HG03565 (cell line): ENCODE measurements at regions not wholly inside any gene's neighbourhood (a gene's known extent, or its start where the extent isn't known, plus 50 kb on each side); places are given as distances from the start of the nearest gene placed in this dataset.

ENCODE experiments used
- ATAC-seq: cut with Tn5 transposase; IDR thresholded peaks from one replicate; pipeline ENCODE4 v1.9.1; 2021; ENCODE audit warnings: mild to moderate bottlenecking, moderate library complexity; ENCODE audit not compliant: unreplicated experiment

GRCh38 chr2:7899923-7900322, 781.9 kb upstream of the ID2 start:
- ATAC-seq: no peak

- no peak for ATAC-seq
These were observed 781.3 kb upstream of the ID2 start for GRCh38 chr2:7900593-7900992.

DNA sequence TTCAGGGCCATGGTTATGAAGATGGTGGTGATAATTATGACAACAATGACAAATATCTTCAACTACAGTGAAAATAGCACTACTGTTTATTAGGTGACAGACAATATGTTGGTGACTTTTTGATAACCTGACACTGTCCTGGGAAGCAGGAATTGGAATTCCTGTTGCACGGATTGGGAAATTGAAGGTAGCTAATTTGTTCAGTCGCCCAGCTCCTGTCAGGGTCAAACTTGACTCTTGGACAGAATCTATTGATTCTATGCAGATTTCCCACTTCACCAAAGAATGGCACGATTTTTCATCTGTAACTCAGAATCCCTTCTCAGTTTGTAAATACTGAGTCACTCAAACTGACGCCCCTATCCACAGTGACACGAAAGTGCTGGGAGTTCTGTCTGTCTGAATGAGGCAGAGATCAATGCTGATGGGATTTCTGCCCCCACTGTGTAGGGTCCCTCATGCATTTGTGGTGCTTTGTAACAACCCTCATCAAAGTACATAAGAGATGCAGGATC, 779.5 kb upstream of the ID2 start:
- no peak for ATAC-seq

GRCh38 chr2:7904319-7904718, 777.5 kb upstream of the ID2 start:
- ATAC-seq: no peak

DNA sequence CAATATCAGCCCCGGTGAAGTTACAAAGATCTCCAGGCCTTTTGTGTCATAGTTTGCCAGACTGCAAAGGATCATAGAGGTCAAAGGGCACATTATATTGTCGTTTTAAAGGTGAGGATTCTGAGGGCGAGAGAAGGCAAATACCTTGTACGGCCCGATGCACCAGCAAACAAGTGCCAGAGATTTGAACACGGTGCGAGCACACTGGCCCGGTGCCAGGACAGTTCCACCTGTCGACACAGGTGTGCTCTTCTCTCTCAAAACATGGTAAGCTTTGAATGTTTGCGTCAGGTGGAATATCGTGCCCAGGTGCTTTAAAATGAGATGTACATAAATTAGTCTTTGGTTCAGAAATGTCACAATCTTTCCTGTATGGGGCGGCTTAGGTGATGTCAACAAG, 776.1 kb upstream of the ID2 start:
- ATAC-seq: no peak

- no peak for ATAC-seq
These were observed 775.4 kb upstream of the ID2 start for GRCh38 chr2:7906431-7906830.

DNA sequence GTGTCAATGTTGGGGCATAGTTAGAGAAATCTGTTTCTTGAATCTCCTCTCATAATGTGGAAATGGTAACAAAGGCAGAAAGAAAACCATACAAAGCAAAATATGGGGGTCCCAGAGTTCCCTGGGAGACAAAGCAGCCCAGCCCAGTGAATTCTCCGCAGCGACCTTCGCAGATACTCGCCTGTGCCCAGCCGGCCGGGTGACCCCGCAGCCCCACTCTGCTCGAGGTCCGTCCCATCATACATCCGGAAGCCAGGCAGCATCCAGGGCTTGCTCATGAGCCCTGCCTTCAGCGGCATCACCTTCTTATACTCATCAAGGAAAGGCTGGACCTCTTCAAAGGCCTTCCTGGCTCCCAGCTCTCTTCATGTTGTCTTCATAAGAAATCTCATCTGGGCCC, 774.8 kb upstream of the ID2 start:
- no peak for ATAC-seq

DNA sequence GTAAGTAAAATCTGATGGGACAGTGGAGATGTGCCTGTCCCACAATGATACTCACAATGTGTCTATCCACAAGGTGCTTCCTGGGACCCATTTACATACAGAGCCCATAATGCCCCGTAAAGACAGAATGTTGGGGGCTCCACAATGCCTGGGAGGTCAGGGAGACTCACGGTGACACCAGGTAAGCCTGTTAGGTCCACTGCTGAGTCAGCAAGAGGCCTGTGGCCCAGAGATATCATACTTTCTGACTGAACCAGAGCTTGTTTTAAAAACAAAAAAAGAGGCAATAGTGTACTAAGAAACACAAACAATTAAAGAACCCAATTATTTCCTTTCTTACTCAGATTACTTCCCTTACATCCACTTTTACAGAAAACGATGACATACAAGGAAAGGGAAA, 771.1 kb upstream of the ID2 start:
- no peak for ATAC-seq

DNA sequence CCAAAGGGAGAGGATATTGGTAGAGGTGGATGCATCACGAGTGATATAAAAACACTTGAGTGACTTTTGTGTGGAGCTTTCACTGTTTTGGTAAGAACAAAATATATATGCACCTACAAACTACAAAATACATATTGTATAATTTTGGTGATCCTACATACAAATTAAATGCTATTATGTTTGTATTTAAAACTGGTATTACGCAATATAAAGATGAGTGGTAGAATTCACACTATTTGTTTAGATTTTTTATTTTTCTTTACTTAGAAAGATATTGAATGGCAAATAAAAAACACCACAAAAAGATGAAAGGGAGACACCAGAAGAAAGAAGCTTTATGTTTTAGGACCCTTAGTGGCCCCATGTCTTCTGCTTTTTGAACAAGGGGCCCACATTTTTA, 770.7 kb upstream of the ID2 start:
- no peak for ATAC-seq

GRCh38 chr2:7913974-7914373, 767.9 kb upstream of the ID2 start:
- ATAC-seq: no peak

DNA sequence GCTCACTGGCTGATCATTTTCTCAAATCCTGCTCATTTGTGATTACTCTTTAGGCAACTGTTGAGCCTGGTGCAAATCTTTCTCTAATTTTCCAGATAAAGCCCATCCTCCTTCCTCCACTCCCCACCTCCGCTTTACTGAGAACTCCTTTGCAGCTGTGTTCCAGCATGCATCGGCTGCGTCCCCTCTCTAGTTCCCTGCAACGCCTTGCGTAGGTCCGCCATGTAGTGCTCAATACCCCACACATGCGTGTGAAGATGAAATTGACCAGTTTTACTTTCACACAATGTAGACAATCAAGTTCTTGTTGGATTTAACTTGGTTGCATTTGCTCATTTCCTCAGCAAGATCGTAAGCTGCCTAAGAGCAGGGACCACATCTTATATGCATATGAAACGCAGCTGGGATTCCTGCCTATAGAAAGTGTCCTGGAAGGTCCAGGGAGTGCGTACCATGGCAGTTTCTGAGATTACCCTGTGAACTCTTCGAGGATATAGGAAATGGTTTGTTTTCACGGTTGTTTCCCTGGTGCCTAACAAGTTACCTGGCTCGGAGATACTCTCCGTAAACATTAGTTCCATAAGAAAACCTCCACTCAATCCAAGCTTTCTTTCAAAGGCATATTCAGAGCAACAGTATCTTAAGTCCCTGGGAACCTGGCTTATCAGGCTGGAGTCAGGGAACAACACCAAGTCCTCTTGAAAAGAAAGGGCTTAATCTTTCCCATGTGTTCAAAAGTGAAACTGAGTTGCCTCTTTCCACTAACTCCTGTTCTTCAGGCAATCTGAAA, 766.4 kb upstream of the ID2 start:
- no peak for ATAC-seq

- ATAC-seq: no peak
These were observed 765.2 kb upstream of the ID2 start for GRCh38 chr2:7916670-7917069.

DNA sequence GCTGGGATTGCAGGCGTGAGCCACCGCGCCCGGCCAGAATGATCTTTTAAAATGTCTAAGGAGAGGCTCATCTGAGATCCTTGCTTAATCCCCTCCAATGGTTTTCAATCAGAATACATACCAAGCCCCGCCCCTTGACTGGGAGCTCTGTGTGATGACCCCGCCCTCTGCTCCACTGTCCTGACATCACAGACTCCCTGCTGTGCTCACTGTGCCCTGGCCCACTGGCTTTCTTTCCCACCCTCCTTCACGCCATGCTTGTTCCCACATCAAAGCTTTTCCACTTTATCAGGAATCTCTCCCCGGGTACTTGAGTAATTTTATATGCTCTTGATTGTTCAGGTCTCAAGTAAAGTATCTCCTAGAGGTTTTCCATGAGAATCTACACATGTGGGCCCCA, 762.3 kb upstream of the ID2 start:
- no peak for ATAC-seq

DNA sequence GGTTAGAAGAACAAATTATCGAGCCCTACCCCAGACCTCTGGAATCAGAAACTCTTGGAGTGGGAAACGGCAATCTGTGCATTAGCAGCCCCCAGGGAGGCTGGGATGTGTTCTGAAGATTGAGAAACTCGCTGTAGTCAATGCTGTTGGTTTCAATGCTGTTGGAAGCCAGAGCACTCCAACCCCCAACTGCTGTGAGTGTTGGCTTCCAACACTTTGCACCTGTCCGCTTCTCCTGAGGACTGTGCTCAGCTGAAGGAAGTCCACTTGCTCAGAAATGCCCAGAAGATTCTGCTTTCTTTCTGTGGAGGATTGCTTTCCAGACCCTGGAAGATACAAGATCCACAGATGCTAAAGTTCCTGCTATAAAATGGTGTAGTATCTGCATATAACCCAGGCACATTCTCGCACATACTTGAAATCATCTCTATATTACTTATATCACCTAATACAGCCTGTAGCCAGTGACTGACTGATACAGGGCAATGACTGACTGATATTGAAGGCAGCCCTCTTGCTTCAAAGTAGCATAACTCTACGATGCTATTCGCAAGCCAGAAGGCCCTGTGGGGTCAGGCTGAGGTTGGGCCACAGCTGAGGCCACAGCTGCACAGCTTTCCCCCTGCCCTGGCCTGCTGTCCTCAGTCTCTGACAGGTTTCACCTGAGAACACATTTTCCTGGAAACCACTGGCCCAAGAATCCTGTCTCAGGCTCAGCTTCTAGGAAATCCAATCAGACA, 757.7 kb upstream of the ID2 start:
- ATAC-seq: no peak

GRCh38 chr2:7925506-7925905, 756.4 kb upstream of the ID2 start:
- ATAC-seq: no peak

- ATAC-seq: no peak
These were observed 754.2 kb upstream of the ID2 start for GRCh38 chr2:7927691-7928090.

GRCh38 chr2:7929281-7929680, 752.6 kb upstream of the ID2 start:
- no peak for ATAC-seq

DNA sequence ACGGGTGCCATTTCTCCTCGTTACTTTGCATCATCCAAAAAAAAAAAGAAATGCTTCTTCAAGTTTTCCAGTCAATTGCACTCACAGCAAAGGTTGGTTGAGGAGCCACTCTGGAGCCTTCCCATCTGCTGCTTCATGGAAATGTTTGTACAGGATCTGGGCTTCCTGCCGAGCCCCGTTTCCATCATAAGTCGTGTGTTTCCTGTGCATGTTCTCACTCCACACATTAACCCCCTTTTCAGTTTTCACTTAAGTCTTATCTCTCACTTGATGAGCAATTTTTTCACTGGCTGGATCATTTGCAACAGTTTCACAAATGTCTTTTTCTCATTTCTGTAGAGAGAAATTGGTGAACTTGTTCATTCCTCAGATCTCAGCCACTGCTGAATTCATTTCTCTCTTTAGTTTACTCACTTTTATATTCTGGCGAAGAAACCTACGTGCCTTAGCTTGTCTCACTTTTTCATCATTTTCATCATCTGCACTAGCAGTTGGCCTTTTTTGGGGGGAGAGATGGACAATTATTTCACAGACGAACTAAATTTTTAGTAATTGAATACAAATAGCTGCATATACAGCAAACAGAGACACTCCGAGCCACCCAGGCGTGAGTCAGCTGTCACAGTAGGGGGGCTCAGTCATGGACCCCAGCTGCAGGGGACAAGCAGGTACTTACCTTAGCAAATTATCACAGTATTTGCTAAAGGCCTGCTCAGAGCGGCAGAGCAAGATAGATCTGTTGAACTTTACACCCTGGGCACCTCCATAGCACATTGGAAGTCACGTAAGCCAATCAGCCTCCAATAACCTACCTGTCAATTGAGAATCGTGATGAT, 750.8 kb upstream of the ID2 start:
- ATAC-seq: no peak

DNA sequence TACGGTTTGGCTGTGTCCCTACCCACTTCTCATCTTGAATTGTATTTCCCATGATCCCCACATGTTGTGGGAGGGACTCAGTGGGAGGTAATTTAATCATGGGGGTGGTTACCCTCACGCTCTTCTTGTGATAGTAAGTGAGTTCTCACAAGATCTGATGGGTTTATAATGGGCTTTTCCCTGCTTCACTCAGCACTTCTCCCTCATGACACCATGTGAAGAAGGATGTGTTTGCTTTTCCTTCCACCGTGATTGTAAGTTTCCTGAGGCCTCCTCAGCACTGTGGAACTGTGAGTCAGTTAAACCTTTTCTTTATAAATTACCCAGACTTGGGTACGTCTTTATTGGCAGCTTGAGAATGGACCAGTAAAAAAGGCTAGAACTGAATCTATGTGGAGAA, 750.0 kb upstream of the ID2 start:
- no peak for ATAC-seq

DNA sequence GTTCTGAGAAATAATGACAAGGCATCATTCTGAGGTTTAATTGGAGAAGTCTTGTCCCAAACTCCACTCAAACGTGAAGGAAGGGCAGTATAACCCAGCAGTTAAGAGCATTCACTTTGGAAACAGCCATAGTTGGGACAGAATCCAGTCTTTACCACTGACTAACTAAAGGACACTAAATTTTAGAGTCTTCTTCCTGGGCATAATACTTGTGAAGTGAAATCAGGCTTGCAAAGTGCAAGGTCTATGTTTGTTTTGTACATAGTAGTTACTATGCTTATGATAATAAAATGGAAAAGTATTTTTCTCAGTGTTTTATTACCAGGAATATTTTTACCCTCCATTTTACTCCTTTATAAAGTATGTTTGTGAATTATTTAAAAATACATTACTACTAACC, 748.2 kb upstream of the ID2 start:
- no peak for ATAC-seq

DNA sequence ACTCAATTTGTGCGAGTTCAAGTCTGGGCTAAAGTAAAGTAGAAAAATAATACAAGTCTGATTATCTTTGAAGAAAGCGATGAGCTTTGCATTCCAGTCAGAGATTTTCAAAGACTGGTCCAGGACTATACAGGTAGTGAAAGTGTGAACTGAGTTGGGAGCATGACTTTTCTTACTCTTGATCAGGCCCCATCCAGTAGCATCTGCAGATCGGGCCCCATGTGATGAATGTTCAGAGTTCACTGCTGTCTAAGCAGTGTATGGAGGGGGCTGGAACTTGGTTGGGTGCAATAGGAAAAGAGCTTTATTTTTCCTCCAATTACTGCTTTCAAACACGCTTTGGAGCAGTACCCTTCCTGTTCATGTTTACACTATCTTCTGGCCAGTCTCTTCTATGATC, 747.4 kb upstream of the ID2 start:
- ATAC-seq: no peak

- no peak for ATAC-seq
These were observed 744.8 kb upstream of the ID2 start for GRCh38 chr2:7937082-7937481.
